ENCODE measurements at regions not wholly inside any gene's neighbourhood (a gene's known extent, or its start where the extent isn't known, plus 50 kb on each side); places are given as distances from the start of the nearest gene placed in this dataset.
A peak's percentile ranks its signal among the peaks of the same experiment; 100 is the strongest.

- H3K27me3 ChIP-seq (ENCODE audit: control insufficient read depth, insufficient read depth, low read length), result no peaks in the 10 kb centered on the region
- no peaks in the 10 kb centered on the region for H3K9me3 ChIP-seq (ENCODE audit: control insufficient read depth, insufficient read depth, low read length)
- no peak overlapping the region for H3K27ac ChIP-seq (ENCODE audit: low read depth, low read length)
- H3K36me3 ChIP-seq (ENCODE audit: control insufficient read depth, insufficient read depth, low read length), result no peaks in the 10 kb centered on the region
- no peak overlapping the region for H3K4me3 ChIP-seq (ENCODE audit: low read depth, low read length)
- no peak overlapping the region for H3K9ac ChIP-seq (ENCODE audit: low read depth, low read length)
- peaks cover 9% of the 10 kb centered on the region for H3K4me1 ChIP-seq (ENCODE audit: control insufficient read depth, insufficient read depth, low read length)
These were observed 74.4 kb downstream of the VCPKMT start for GRCh38 chr14:50041980-50042379.

GRCh38 chr14:50044042-50044651 lies 72.2 kb downstream of the VCPKMT start:
- Histone ChIP-seq H3K27ac (ENCODE audit: low read depth, low read length) (no peak overlapping the region), H3K27me3 (ENCODE audit: control insufficient read depth, insufficient read depth, low read length) (no peaks in the 10 kb centered on the region), H3K4me3 (ENCODE audit: low read depth, low read length) (no peak overlapping the region), H3K9ac (ENCODE audit: low read depth, low read length) (no peak overlapping the region), H3K36me3 (ENCODE audit: control insufficient read depth, insufficient read depth, low read length) (no peaks in the 10 kb centered on the region), H3K4me1 (ENCODE audit: control insufficient read depth, insufficient read depth, low read length) (peaks cover 13% of the 10 kb centered on the region), H3K9me3 (ENCODE audit: control insufficient read depth, insufficient read depth, low read length) (no peaks in the 10 kb centered on the region)

DNA sequence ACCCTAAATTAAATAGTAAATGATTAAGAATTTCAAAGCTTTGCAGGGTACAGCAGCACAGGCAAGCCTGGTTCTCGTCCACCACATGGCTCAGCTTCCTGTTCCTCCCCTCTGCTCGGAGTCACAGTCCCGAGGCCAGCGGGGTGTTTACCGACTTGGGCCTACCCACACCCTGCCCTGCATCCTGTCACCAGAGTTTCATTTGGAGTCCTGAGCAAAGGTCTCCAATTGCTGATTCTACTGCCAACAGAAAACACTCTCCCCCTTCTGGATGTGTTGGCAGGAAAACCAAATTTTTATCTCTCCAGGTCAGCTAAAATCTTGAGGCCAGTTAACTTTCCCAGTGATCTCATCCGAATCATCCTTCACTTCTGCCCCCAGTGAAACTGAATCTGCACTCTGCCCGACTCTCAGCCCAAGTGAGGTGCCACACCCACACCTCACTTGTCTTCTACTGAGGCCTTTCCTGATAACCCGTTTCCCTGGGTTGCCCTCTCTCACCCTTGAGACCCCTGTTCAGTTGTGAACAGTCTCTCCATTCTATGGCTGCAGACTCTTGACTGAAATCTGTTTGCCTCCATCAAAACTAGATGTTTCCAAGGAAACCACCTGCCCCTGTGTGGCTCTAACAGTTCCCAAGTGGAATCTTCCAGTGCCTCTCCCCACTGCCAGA lies 71.2 kb downstream of the VCPKMT start:
- H3K4me1 ChIP-seq (ENCODE audit: control insufficient read depth, insufficient read depth, low read length), result peaks cover 13% of the 10 kb centered on the region
- no peak overlapping the region for H3K4me3 ChIP-seq (ENCODE audit: low read depth, low read length)
- H3K27ac ChIP-seq (ENCODE audit: low read depth, low read length), result no peak overlapping the region
- no peak overlapping the region for H3K9ac ChIP-seq (ENCODE audit: low read depth, low read length)
- H3K9me3 ChIP-seq (ENCODE audit: control insufficient read depth, insufficient read depth, low read length), result no peaks in the 10 kb centered on the region
- H3K27me3 ChIP-seq (ENCODE audit: control insufficient read depth, insufficient read depth, low read length), result no peaks in the 10 kb centered on the region
- H3K36me3 ChIP-seq (ENCODE audit: control insufficient read depth, insufficient read depth, low read length), result no peaks in the 10 kb centered on the region

GRCh38 chr14:50045837-50046236 lies 70.5 kb downstream of the VCPKMT start:
- Histone ChIP-seq H3K4me3 (ENCODE audit: low read depth, low read length) (no peak overlapping the region), H3K9ac (ENCODE audit: low read depth, low read length) (no peak overlapping the region), H3K4me1 (ENCODE audit: control insufficient read depth, insufficient read depth, low read length) (peaks cover 13% of the 10 kb centered on the region), H3K36me3 (ENCODE audit: control insufficient read depth, insufficient read depth, low read length) (no peaks in the 10 kb centered on the region), H3K27me3 (ENCODE audit: control insufficient read depth, insufficient read depth, low read length) (no peaks in the 10 kb centered on the region), H3K9me3 (ENCODE audit: control insufficient read depth, insufficient read depth, low read length) (no peaks in the 10 kb centered on the region), H3K27ac (ENCODE audit: low read depth, low read length) (peak overlapping the region; percentile 40)

DNA sequence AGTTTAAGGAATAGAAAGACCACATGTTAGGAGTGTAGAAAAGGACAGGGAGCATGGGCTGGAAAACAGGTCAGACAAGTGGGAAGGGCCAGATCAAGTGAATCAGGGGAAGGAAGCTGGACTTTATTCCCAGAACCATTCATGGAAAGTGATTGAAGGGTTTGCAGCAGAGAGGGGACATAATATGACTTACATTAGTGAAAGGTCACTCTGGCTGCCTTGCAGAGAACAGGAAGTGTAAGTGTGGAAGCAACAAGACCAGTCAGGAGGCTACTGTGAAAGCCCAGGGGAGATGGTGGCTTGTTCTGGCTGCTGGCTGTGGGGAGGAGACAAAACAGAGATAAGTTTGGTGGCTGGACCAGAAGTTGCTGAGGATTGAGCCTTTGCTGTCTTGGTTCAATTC lies 69.1 kb downstream of the VCPKMT start:
- Histone ChIP-seq H3K36me3 (ENCODE audit: control insufficient read depth, insufficient read depth, low read length) (no peaks in the 10 kb centered on the region), H3K9me3 (ENCODE audit: control insufficient read depth, insufficient read depth, low read length) (no peaks in the 10 kb centered on the region), H3K4me3 (ENCODE audit: low read depth, low read length) (no peak overlapping the region), H3K9ac (ENCODE audit: low read depth, low read length) (no peak overlapping the region), H3K27me3 (ENCODE audit: control insufficient read depth, insufficient read depth, low read length) (no peaks in the 10 kb centered on the region), H3K4me1 (ENCODE audit: control insufficient read depth, insufficient read depth, low read length) (peaks cover 13% of the 10 kb centered on the region), H3K27ac (ENCODE audit: low read depth, low read length) (no peak overlapping the region)

DNA sequence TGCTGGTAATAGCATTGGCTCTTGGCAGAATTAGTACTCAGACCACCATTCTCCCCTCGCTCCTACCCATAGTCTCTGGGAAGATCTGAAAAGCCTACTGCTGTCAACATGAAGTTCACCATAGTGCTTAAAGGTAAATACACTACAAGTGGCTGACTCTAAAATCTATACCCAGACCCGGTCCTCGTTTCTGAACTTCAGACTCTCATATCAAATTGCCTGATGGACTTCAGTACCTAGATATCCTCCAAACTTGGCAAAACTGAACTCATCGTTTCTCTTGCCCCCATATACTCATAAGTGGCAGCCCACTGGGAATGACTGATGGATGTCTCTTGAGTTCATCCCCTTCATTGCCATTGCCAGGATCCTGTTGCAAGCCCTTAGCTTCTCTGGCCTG lies 67.3 kb downstream of the VCPKMT start:
- Histone ChIP-seq H3K4me3 (ENCODE audit: low read depth, low read length) (no peak overlapping the region), H3K9ac (ENCODE audit: low read depth, low read length) (no peak overlapping the region), H3K4me1 (ENCODE audit: control insufficient read depth, insufficient read depth, low read length) (peaks cover 13% of the 10 kb centered on the region), H3K27me3 (ENCODE audit: control insufficient read depth, insufficient read depth, low read length) (no peaks in the 10 kb centered on the region), H3K36me3 (ENCODE audit: control insufficient read depth, insufficient read depth, low read length) (no peaks in the 10 kb centered on the region), H3K9me3 (ENCODE audit: control insufficient read depth, insufficient read depth, low read length) (no peaks in the 10 kb centered on the region), H3K27ac (ENCODE audit: low read depth, low read length) (no peak overlapping the region)

GRCh38 chr14:50049703-50050570 lies 66.4 kb downstream of the VCPKMT start:
- Histone ChIP-seq H3K36me3 (ENCODE audit: control insufficient read depth, insufficient read depth, low read length) (no peaks in the 10 kb centered on the region), H3K27ac (ENCODE audit: low read depth, low read length) (no peak overlapping the region), H3K4me1 (ENCODE audit: control insufficient read depth, insufficient read depth, low read length) (peaks cover 13% of the 10 kb centered on the region), H3K9me3 (ENCODE audit: control insufficient read depth, insufficient read depth, low read length) (no peaks in the 10 kb centered on the region), H3K4me3 (ENCODE audit: low read depth, low read length) (no peak overlapping the region), H3K9ac (ENCODE audit: low read depth, low read length) (no peak overlapping the region), H3K27me3 (ENCODE audit: control insufficient read depth, insufficient read depth, low read length) (no peaks in the 10 kb centered on the region)

- H3K27me3 ChIP-seq (ENCODE audit: control insufficient read depth, insufficient read depth, low read length), result no peaks in the 10 kb centered on the region
- H3K9me3 ChIP-seq (ENCODE audit: control insufficient read depth, insufficient read depth, low read length), result no peaks in the 10 kb centered on the region
- no peak overlapping the region for H3K27ac ChIP-seq (ENCODE audit: low read depth, low read length)
- no peak overlapping the region for H3K9ac ChIP-seq (ENCODE audit: low read depth, low read length)
- no peaks in the 10 kb centered on the region for H3K36me3 ChIP-seq (ENCODE audit: control insufficient read depth, insufficient read depth, low read length)
- H3K4me1 ChIP-seq (ENCODE audit: control insufficient read depth, insufficient read depth, low read length), result peaks cover 9% of the 10 kb centered on the region
- no peak overlapping the region for H3K4me3 ChIP-seq (ENCODE audit: low read depth, low read length)
These were observed 65.3 kb downstream of the VCPKMT start for GRCh38 chr14:50051106-50051505.

DNA sequence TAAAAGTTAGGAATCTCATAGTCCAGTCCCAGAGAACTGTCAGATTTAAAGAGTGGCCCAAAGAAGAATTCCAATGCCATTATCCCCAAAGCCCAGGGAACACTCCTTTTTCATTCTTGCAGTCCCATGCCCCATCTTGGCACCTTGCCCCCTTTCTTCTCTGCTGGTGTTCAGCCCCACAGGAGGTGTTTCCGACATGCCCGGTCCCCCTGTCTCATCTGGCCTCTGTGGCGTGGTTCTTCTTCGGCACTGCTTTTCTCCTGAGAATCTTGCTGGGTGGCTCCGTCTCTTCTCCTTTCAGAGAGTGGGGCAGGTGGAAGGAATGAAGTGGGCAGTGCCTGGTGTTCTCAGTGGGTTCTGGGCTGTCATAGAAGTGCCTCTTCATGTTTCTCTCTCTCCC lies 64.7 kb downstream of the VCPKMT start:
- Histone ChIP-seq H3K9me3 (ENCODE audit: control insufficient read depth, insufficient read depth, low read length) (no peaks in the 10 kb centered on the region), H3K4me1 (ENCODE audit: control insufficient read depth, insufficient read depth, low read length) (peaks cover 5% of the 10 kb centered on the region), H3K4me3 (ENCODE audit: low read depth, low read length) (no peak overlapping the region), H3K9ac (ENCODE audit: low read depth, low read length) (no peak overlapping the region), H3K36me3 (ENCODE audit: control insufficient read depth, insufficient read depth, low read length) (no peaks in the 10 kb centered on the region), H3K27ac (ENCODE audit: low read depth, low read length) (no peak overlapping the region), H3K27me3 (ENCODE audit: control insufficient read depth, insufficient read depth, low read length) (no peaks in the 10 kb centered on the region)

DNA sequence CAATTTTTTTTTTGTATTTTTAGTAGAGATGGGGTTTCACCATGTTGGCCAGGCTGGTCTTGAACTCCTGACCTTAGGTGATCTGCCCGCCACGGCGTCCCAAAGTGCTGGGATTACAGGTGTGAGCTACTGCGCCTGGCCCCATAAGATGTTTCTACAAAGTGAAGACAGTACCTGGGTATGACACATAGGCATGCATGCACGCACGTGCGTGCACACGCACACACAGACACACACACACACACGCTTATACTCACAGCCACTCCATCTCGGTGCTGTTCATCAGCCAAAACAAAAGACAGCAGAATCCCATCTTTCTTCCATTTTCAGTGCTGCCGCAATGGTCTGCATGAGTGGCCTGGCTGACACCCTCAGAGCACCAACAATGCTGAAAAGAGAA lies 63.9 kb downstream of the VCPKMT start:
- H3K9ac ChIP-seq (ENCODE audit: low read depth, low read length), result no peak overlapping the region
- no peaks in the 10 kb centered on the region for H3K36me3 ChIP-seq (ENCODE audit: control insufficient read depth, insufficient read depth, low read length)

DNA sequence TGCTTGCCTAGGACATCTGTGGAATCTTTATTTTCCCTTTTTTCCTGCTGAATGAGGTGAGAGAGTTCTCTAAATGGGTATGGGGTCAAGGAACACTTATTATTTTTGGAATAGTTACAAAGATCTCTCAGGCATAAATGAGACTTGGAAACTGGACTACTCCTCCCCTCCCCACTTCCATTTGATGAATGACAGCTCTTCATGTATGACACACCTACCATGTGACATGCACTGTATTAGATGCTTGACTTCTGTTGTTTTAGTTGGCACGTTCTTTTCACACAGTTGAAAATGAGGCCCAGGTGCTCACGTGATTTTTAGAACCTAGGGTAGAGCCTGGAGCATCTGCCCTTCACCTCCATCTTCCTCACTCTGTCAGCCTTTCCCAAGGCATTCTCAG lies 62.4 kb downstream of the VCPKMT start:
- H3K4me1 ChIP-seq (ENCODE audit: control insufficient read depth, insufficient read depth, low read length), result no peaks in the 10 kb centered on the region
- no peaks in the 10 kb centered on the region for H3K27me3 ChIP-seq (ENCODE audit: control insufficient read depth, insufficient read depth, low read length)
- no peaks in the 10 kb centered on the region for H3K9me3 ChIP-seq (ENCODE audit: control insufficient read depth, insufficient read depth, low read length)
- H3K9ac ChIP-seq (ENCODE audit: low read depth, low read length), result no peak overlapping the region
- no peak overlapping the region for H3K27ac ChIP-seq (ENCODE audit: low read depth, low read length)
- no peak overlapping the region for H3K4me3 ChIP-seq (ENCODE audit: low read depth, low read length)
- no peaks in the 10 kb centered on the region for H3K36me3 ChIP-seq (ENCODE audit: control insufficient read depth, insufficient read depth, low read length)

More for the DNA sequence above, 63.9 kb downstream of the VCPKMT start:
- Histone ChIP-seq H3K27ac (ENCODE audit: low read depth, low read length) (no peak overlapping the region), H3K4me1 (ENCODE audit: control insufficient read depth, insufficient read depth, low read length) (no peaks in the 10 kb centered on the region), H3K27me3 (ENCODE audit: control insufficient read depth, insufficient read depth, low read length) (no peaks in the 10 kb centered on the region), H3K9me3 (ENCODE audit: control insufficient read depth, insufficient read depth, low read length) (no peaks in the 10 kb centered on the region), H3K4me3 (ENCODE audit: low read depth, low read length) (no peak overlapping the region)
